ENCODE measurements at regions not wholly inside any gene's neighbourhood (a gene's known extent, or its start where the extent isn't known, plus 50 kb on each side); places are given as distances from the start of the nearest gene placed in this dataset.
"Not testable (repeated sequence)": the region's sequence is repeated elsewhere in the genome, so short reads cannot be mapped to it uniquely, and the experiment has no call there.

DNA sequence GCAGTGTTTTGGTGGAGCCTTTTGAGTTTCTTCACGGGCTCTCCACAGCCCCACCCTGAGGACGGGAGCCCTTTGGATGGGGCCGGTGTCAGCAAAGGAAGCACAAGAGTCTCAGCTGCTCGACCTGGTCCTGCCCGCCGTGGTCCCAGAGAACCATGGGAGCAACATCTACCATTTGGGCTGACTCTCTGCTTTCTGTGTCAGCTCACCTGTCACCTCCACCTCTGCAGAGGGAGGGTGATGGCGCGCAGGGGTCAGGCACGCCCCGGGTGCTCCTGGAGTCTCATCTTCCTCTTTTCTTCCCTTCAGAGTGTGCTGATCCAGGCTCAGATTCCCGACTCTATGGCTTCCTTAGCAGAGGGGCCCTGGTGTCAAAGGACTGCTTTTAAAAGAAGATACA, 171.7 kb downstream of the LAT start:
- no peak for DNase-seq

DNA sequence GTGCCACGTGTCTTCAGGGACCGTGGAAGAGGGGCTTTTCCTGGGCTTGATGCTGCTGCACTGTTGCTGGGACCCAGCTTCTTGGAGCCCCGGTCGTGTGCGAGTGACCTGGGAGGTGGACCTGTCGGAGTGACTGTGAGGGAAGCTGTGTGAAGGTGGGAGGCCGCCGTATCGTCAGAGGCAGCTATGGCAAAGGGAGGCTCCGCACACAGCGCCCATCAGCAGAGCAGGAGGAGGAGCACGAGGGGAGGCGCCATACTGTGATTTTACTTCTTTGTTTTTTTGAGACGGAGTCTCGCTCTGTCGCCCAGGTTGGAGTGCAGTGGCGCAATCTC, 171.0 kb downstream of the LAT start:
- not testable (repeated sequence) for DNase-seq

DNA sequence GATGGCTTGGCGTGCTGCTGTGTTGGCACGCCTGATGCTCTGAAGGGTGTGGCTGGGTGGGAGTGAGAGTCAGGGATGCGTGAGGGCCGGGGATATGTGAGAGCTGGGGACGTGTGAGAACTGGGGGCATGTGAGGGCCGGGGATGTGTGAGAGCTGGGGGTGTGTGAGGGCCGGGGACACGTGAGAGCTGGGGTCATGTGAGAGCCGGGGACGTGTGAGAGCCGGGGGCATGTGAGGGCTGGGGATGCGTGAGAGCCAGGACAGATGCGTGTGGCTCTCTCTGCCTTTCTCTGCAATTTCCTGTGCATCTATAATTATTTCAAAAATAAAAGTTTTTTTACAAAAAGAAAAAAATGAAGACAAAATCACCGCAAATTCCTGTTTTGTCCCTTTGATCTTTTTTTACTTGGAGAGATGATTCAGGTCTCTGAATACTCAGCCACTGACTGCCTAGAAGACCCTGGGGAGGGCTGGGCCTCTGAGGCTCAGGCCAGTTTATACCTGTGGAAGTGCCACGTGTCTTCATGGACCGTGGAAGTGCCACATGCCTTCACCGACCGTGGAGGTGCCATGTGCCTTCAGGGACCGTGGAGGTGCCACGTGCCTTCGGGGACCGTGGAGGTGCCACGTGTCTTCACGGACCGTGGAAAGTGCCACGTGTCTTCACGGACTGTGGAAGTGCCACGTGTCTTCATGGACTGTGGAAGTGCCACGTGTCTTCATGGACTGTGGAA, 170.4 kb downstream of the LAT start:
- DNase-seq = not testable (repeated sequence)

DNA sequence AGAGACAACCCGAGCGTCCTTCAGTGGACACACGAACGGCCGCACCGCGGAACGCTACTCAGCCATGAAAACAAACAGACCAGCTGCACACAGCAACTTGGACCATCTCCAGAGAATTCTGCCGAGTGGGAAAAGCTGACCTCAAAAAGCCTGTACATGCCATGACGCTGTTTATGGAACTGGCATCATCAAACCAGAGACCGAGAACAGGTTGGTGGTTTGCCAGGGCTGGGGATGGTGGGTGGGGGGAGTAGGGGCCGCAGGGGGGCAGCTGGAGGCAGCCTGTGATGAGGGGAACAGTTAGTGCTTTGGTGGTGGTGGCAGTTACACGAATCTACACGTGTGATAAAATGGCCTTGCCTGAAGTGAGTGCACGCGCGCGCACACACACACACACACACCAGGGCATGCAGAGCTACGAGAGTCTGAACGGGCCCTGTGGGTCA, 169.8 kb downstream of the LAT start:
- DNase-seq = no peak

DNA sequence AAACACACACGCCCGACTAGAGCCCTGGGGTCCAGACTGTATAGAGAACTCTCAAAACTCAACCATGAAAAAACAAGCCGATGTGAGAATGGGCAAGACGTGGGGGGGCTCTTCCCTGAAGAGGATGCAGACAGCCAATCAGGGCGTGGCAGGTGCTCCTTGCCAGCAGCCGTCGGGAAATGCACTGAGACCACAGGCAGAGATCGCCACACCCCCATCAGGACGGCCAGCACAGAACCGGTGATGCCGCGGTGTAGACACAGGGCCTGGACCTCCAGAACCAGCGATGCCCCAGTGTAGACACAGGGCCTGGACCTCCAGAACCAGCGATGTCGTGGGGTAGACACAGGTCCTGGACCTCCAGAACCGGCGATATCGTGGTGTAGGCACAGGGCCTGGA, 169.2 kb downstream of the LAT start:
- DNase-seq = no peak

DNA sequence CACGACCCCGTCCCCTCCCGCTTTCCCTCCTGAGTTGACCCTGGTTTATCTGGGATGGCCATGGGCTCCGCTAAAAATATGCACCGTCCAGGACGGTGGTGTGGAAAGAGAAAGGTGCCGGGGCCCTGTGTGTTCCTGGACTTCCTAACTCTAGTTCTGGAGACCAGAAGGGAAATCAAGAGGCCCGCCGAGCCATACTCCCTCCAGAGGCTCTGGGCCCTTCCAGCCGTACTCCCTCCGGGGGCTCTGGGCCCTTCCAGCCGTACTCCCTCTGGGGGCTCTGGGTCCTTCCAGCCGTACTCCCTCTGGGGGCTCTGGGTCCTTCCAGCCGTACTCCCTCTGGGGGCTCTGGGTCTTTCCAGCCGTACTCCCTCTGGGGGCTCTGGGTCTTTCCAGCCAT, 168.5 kb downstream of the LAT start:
- DNase-seq = not testable (repeated sequence)

GRCh38 chr16:29152544-29153031, 167.7 kb downstream of the LAT start:
- peak; percentile 12 for DNase-seq

DNA sequence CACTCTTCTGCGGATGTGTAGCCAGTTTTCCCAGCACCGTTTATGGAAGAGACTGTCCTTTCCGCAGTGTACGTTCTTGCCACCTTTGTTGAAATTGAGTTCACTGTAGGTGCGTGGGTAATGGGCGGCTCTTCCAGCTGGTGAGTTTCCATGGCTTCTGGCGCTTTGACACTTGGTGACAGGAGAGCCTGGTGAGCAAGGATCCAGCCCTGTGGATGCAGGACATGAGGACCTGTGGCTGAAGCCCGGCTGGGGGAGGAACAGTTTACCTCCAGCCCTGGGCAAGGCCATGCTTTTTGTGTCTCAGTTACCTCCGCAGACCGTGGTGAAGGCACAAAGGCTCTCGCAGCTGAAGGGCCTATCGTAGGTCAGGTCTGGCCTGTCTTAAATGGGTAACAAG, 166.5 kb downstream of the LAT start:
- DNase-seq = no peak

DNA sequence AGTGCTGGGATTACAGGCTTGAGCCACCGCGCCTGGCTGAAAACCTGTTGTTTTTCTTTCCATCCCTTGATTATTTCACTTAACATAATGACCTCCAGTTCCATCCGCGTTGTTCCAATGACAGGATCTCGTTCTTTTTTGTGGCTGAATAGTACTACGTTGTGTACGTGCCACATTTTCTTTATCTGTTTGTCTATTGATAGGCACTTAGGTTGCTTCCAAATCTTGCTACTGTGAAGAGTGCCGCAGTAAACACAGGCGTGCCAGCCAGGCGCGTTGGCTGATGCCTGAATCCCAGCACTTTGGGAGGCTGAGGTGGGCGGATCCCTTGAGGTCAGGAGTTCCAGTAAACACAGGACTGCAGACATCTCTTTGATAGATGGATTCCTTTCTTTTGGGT, 165.1 kb downstream of the LAT start:
- DNase-seq = not testable (repeated sequence)

DNA sequence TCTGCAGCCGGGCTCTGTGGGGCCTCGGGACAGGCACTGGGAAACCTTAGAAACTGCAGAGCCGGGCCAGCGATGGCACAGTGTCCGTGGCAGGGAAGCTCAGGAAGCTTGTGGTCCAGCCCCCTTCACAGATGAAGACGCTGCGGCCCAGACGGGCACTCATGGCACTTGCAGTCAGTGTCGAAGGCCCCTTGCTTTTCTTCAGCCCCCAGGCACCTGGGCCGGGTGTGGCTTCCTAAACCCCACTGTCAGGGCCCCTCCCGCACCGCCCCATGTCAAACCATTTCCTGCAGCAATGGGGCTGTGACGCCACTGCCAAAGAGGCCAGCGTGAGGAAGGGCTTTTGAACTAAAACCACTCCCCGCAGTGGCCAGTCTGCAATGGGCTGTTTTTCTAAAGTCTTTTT, 164.0 kb downstream of the LAT start:
- no peak for DNase-seq

DNA sequence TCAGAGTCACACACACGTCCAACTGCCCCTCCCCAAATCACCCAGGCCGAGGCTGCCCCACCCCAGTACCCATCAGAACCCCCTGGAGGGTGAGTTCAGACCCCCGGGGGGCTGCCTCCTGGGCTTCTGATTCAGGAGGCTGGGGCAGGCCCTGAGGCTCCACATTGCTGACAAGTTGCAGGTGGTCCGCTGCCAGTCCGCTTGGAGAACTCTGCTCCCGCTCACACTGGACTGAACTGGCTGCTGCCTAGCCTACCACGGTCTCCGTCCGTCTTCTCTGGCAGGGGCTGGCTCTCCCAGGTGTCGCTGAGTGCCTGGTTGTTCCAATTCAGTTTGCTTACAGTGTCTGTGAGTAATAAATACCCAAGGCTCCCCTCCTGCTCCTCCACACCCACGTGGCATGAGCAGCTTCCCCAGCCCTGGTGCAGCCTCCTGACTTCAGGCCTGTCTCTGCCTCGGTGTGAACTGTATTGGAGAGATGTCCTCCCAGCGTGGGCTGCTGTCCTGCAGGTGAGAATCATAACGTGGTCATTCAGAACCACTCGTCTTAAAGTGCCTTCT, 163.4 kb downstream of the LAT start:
- no peak for DNase-seq

DNA sequence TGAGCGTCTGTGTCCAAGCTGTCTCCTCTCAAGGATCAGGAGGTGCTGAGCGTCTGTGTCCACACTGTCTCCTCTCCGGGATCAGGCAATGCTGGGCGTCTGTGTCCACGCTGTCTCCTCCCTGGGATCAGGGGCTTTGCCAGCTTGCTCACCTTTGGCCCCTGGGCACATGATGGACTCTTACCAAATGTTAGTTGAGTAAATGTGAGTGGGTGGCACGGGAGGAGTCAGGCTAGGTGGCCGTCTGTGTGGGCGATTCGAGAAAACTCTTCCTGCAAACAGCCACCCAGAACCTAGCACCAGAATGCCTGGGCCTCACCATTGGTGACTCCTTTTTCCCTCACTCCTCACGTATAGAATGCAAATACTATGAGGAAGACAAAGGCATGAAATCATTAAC, 162.9 kb downstream of the LAT start:
- DNase-seq = not testable (repeated sequence)

DNA sequence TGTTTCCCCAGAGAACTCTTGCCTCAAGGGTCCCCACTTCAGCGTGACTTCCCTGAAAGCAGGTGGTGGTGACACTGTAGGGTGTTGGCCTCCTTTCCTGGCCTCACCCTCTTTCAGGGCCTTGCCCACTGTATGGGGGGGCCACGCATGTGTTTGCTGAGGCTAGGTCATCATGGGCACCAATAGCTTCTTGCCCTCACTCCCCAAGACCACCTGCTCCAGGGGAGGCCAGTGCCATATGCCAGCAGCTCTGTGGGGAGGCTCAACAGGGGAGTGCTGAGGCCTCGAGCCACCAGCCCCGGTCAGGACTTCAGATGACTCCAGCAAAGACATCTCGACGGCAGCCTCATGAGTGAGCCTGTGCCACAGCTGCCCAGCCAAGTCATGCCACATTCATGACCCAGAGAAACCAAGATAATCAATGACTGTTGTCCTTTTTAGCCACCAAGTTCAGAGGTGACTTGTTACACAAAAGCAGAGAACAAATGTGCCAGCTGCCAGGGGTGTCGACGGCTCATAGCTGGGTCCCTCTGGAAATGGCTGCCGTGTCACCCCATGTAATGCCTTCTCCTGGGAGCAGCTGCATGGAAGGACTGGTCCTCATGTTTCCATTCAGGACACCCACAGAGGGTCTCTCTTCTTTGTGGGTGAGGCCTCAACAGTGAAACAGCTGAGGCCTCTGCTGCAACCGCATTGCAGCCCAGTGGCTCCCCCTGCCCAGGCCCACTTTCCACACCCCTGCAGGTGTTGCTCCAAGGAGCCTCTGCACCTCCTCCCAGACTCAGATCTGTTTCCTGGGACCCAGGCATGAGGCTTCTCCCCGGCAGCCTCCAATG, 162.2 kb downstream of the LAT start:
- DNase-seq = not testable (repeated sequence)

- no peak for DNase-seq
Observed at GRCh38 chr16:29146266-29146665, 161.4 kb downstream of the LAT start.

GRCh38 chr16:29145486-29146225, 160.8 kb downstream of the LAT start:
- not testable (repeated sequence) for DNase-seq

GRCh38 chr16:29145086-29145485, 160.2 kb downstream of the LAT start:
- DNase-seq = not testable (repeated sequence)

DNA sequence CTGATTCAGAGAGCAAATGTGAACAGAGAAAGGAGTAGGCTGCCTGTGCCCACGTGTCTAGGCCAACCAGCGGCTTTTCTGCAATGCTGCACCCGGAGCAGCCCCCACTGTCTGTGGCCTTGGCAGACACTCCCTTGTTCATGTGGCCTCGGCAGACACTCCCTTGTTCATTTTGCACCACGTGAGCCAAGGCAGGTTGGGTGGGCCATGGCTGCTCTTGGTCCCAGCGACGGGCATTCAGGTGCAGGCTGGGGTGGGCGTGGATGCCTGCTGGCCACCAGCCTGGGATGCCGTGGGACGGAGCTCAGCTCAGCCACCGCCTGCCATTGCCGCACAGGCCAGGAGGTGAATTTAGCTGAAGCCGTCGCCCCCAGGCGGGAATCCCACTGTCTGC, 159.8 kb downstream of the LAT start:
- not testable (repeated sequence) for DNase-seq

DNA sequence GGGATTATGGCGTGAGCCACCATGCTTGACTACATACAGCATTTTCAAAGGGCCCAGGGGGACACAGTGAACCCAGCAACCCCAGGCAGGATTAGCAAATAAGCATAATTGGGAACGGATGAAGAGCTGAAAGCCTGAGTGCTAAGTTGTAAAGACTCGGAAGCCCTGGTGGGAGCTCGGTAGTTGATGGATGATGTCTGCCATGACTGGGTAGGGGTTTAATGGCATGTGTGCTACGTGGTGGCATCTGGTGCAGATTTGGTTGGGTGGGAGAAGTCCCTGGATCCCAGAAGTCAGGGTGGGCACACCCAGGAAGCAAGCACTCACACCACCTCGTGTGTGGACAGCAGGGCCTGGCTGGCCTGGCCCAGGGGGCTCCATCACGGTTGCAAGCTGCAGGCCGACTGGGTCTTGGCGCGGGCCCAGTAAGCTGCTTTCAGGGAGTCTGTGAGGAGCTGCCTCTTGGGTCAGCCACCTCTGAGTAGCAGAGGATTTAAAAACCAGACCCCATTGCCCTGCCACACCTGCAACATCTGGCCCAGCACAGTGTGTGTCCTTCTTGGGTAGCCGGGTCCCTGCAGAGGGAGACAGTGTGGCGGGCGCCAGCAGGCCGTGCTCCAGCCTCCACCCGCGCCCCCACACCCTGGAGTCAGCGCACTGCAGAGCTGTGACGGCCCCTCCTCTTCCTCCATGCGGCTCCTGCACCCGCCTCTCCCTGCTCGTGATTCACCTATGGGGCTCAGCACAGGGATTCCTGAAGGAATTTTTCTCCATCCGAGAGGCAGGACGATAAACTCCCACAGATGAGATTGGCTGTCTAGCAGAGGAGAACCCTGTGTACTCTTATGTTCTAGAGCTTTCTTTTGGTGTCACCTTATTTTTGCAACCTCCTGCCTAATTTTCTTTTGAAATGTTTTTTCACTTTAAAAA, 159.2 kb downstream of the LAT start:
- DNase-seq = not testable (repeated sequence)

DNA sequence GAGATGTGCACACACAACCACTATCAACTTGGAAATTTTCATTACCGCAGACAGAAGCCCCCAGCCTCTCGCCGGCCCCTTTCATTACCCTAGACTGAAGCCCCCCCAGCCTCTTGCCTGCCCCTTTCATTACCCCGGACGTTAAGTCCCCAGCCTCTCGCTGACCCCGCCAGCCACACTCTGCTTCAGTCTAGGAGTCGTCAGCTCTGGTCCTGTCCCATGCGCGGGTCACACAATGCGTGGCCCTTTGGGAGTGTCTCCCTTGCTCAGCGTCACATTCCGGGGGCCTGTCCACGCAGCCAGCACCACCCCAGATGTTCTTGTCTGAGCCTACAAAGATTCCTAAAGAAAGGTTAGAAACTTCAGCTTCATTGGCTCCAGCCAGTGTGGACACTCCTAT, 157.7 kb downstream of the LAT start:
- not testable (repeated sequence) for DNase-seq

GRCh38 chr16:29141586-29142324, 156.9 kb downstream of the LAT start:
- no peak for DNase-seq

- not testable (repeated sequence) for DNase-seq
Observed at GRCh38 chr16:29141121-29141520, 156.3 kb downstream of the LAT start.

All from MV-4-11 (cell line).